Fibroblast of villous mesenchyme (primary cell): ENCODE measurements at regions not wholly inside any gene's neighbourhood (a gene's known extent, or its start where the extent isn't known, plus 50 kb on each side); places are given as distances from the start of the nearest gene placed in this dataset.
A peak's percentile ranks its signal among the peaks of the same experiment; 100 is the strongest.

Experiments used
- DNase-seq: peaks from one replicate; pipeline ENCODE4 v3.0.0-alpha.2; 2010; ENCODE audit warnings: low read depth
- H3K4me3 ChIP-seq: 2 replicates; pipeline ENCODE4 v1.5.1; 2011; ENCODE audit warnings: low read depth, mild to moderate bottlenecking, low read length
- CTCF ChIP-seq: IDR thresholded peaks from 2 replicates; pipeline ENCODE4 v1.5.1; 2012; ENCODE audit warnings: low read depth, mild to moderate bottlenecking, low read length; ENCODE audit not compliant: insufficient read depth

DNA sequence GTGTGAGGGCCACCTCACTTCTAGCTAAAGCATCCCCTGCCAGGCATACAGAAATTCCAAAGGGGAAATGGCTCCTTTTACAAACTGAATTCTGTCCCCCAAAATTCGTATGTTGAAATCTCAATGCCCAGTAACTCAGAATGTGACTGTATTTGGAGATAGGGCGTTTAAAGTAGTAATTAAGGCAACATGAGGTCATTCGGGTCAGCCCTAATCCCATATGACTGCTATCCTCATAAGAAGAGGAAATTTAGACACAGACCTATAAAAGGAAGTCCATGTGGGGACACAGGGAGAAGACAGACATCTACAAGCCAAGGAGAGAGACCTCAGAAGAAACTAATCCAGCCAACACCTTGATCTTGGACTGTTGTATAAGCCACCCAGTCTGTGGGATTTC is 119.1 kb downstream of the CHST1 start:
- TF ChIP-seq CTCF: no peak
- no peak for DNase-seq
- H3K4me3 ChIP-seq: no peak overlapping the region

- H3K4me3 ChIP-seq: no peak overlapping the region
- no peak for TF ChIP-seq CTCF
- no peak for DNase-seq
These were observed 120.6 kb downstream of the CHST1 start for GRCh38 chr11:45544826-45545225.

DNA sequence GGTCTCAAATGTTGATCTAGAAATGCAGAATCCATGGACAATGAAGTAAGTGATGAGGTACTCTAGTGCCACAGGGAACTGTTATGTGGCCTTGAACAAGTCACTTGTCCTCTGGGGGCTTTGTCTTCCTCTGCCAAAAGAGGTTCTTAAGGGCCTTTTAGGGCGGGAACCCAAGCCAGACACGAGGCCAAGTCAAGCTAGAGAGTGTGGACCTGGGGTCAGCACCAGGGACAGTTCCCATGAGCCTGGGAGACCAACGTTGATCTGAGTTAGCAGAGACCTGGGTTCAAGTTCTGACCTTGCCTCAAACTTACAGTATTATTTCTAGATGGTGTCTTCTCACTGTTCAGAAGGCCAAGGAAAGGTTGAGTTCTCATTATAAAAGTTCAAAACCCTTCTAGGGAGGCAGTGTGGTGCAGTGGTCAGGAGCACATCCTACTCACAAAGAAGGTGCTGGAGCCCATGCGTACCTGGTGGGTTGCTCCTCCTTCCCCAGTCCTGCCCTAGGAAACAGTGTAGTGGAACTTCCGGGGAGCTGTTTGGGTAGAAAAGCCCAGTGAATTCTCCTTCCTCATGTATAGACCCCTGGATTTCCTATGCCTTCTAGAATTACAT is 121.5 kb downstream of the CHST1 start:
- DNase-seq: peak; percentile 10
- no peak for TF ChIP-seq CTCF

DNA sequence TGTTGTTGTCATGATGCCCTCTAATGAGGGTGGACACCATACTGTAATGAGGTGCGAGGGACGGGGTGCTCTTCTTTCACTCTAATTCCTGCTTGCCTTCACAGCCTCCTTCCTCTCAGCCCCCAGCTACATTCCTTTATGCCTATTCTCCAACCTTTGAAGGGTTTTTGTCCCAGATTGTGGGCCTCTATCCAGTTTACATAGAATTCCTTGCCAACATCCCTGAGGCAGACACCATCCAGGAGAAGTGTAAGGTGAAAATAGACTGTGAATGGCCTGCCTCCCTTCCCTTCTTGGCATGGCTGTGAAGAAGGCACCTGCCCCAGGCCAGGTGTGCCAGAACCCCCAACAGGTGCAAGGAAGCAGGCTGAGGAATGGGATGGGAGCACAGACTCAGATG is 122.3 kb downstream of the CHST1 start:
- H3K4me3 ChIP-seq: no peak overlapping the region
- TF ChIP-seq CTCF: no peak
- DNase-seq: no peak

More for the DNA sequence above, 121.5 kb downstream of the CHST1 start:
- no peak overlapping the region for H3K4me3 ChIP-seq

GRCh38 chr11:45541693-45542434 is 123.6 kb downstream of the CHST1 start:
- TF ChIP-seq CTCF: no peak
- H3K4me3 ChIP-seq: no peak overlapping the region
- no peak for DNase-seq

- DNase-seq: no peak
- TF ChIP-seq CTCF: no peak
- no peak overlapping the region for H3K4me3 ChIP-seq
These were observed 126.5 kb downstream of the CHST1 start for GRCh38 chr11:45538939-45539338.
